ENCODE measurements at regions not wholly inside any gene's neighbourhood (a gene's known extent, or its start where the extent isn't known, plus 50 kb on each side); places are given as distances from the start of the nearest gene placed in this dataset.
"Not testable (repeated sequence)": the region's sequence is repeated elsewhere in the genome, so short reads cannot be mapped to it uniquely, and the experiment has no call there.

- not testable (repeated sequence) for TF ChIP-seq POLR2AphosphoS5 (IDR thresholded peaks at IDR 0.05; ENCODE audit: low read depth); GABPA (IDR thresholded peaks at IDR 0.05; ENCODE audit: low read depth); SPI1 (IDR thresholded peaks at IDR 0.05; ENCODE audit: borderline replicate concordance, low read depth)
- TF ChIP-seq, protein P1, sequence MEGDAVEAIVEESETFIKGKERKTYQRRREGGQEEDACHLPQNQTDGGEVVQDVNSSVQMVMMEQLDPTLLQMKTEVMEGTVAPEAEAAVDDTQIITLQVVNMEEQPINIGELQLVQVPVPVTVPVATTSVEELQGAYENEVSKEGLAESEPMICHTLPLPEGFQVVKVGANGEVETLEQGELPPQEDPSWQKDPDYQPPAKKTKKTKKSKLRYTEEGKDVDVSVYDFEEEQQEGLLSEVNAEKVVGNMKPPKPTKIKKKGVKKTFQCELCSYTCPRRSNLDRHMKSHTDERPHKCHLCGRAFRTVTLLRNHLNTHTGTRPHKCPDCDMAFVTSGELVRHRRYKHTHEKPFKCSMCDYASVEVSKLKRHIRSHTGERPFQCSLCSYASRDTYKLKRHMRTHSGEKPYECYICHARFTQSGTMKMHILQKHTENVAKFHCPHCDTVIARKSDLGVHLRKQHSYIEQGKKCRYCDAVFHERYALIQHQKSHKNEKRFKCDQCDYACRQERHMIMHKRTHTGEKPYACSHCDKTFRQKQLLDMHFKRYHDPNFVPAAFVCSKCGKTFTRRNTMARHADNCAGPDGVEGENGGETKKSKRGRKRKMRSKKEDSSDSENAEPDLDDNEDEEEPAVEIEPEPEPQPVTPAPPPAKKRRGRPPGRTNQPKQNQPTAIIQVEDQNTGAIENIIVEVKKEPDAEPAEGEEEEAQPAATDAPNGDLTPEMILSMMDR (IDR thresholded peaks at IDR 0.05; ENCODE audit: insufficient read depth, low read length), result not testable (repeated sequence)
- TF ChIP-seq, protein P2, sequence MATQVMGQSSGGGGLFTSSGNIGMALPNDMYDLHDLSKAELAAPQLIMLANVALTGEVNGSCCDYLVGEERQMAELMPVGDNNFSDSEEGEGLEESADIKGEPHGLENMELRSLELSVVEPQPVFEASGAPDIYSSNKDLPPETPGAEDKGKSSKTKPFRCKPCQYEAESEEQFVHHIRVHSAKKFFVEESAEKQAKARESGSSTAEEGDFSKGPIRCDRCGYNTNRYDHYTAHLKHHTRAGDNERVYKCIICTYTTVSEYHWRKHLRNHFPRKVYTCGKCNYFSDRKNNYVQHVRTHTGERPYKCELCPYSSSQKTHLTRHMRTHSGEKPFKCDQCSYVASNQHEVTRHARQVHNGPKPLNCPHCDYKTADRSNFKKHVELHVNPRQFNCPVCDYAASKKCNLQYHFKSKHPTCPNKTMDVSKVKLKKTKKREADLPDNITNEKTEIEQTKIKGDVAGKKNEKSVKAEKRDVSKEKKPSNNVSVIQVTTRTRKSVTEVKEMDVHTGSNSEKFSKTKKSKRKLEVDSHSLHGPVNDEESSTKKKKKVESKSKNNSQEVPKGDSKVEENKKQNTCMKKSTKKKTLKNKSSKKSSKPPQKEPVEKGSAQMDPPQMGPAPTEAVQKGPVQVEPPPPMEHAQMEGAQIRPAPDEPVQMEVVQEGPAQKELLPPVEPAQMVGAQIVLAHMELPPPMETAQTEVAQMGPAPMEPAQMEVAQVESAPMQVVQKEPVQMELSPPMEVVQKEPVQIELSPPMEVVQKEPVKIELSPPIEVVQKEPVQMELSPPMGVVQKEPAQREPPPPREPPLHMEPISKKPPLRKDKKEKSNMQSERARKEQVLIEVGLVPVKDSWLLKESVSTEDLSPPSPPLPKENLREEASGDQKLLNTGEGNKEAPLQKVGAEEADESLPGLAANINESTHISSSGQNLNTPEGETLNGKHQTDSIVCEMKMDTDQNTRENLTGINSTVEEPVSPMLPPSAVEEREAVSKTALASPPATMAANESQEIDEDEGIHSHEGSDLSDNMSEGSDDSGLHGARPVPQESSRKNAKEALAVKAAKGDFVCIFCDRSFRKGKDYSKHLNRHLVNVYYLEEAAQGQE (IDR thresholded peaks at IDR 0.05; ENCODE audit: insufficient replicate concordance, low read depth), result not testable (repeated sequence)
Observed at GRCh38 chr12:131207300-131207660, 253.6 kb downstream of the ADGRD1 start.
